GM19395 (cell line): ENCODE measurements at regions not wholly inside any gene's neighbourhood (a gene's known extent, or its start where the extent isn't known, plus 50 kb on each side); places are given as distances from the start of the nearest gene placed in this dataset.

Source experiments
- ATAC-seq: cut with Tn5 transposase; IDR thresholded peaks from one replicate; pipeline ENCODE4 v1.9.1; 2021; ENCODE audit warnings: mild to moderate bottlenecking, moderate library complexity; ENCODE audit not compliant: unreplicated experiment

GRCh38 chr2:6326958-6327357 is 538.7 kb downstream of the CMPK2 start:
- ATAC-seq, result no peak

- ATAC-seq, result no peak
Observed at GRCh38 chr2:6336752-6337471, 528.8 kb downstream of the CMPK2 start.

- no peak for ATAC-seq
Observed at GRCh38 chr2:6337472-6337820, 528.3 kb downstream of the CMPK2 start.

- ATAC-seq, result no peak
Observed at GRCh38 chr2:6341588-6342129, 524.0 kb downstream of the CMPK2 start.

GRCh38 chr2:6342273-6342920 is 523.3 kb downstream of the CMPK2 start:
- no peak for ATAC-seq

- ATAC-seq, result no peak
Observed at GRCh38 chr2:6343076-6343475, 522.6 kb downstream of the CMPK2 start.

GRCh38 chr2:6352247-6352646 is 513.5 kb downstream of the CMPK2 start:
- peak; percentile 84 for ATAC-seq

- no peak for ATAC-seq
Observed at GRCh38 chr2:6352906-6353515, 512.7 kb downstream of the CMPK2 start.

- ATAC-seq, result peak; percentile 63
Observed at GRCh38 chr2:6353669-6354068, 512.0 kb downstream of the CMPK2 start.

GRCh38 chr2:6354546-6354945 is 511.2 kb downstream of the CMPK2 start:
- ATAC-seq, result no peak

GRCh38 chr2:6355886-6356761 is 509.6 kb downstream of the CMPK2 start:
- no peak for ATAC-seq

GRCh38 chr2:6358546-6358945 is 507.2 kb downstream of the CMPK2 start:
- ATAC-seq, result no peak

- no peak for ATAC-seq
Observed at GRCh38 chr2:6358985-6359384, 506.7 kb downstream of the CMPK2 start.

GRCh38 chr2:6359964-6360363 is 505.7 kb downstream of the CMPK2 start:
- ATAC-seq, result no peak

- no peak for ATAC-seq
Observed at GRCh38 chr2:6362671-6363450, 502.8 kb downstream of the CMPK2 start.

- ATAC-seq, result no peak
Observed at GRCh38 chr2:6368281-6368680, 497.4 kb downstream of the CMPK2 start.

GRCh38 chr2:6369266-6369665 is 496.4 kb downstream of the CMPK2 start:
- no peak for ATAC-seq

GRCh38 chr2:6370753-6371551 is 494.8 kb downstream of the CMPK2 start:
- no peak for ATAC-seq

GRCh38 chr2:6372317-6372901 is 493.3 kb downstream of the CMPK2 start:
- ATAC-seq, result no peak
